GM19397 (cell line): ENCODE measurements at regions not wholly inside any gene's neighbourhood (a gene's known extent, or its start where the extent isn't known, plus 50 kb on each side); places are given as distances from the start of the nearest gene placed in this dataset.
"Not testable (repeated sequence)": the region's sequence is repeated elsewhere in the genome, so short reads cannot be mapped to it uniquely, and the experiment has no call there.

Experiments
- ATAC-seq: cut with Tn5 transposase; IDR thresholded peaks from one replicate; pipeline ENCODE4 v1.9.1; 2021; ENCODE audit warnings: mild to moderate bottlenecking, moderate library complexity; ENCODE audit not compliant: unreplicated experiment

DNA sequence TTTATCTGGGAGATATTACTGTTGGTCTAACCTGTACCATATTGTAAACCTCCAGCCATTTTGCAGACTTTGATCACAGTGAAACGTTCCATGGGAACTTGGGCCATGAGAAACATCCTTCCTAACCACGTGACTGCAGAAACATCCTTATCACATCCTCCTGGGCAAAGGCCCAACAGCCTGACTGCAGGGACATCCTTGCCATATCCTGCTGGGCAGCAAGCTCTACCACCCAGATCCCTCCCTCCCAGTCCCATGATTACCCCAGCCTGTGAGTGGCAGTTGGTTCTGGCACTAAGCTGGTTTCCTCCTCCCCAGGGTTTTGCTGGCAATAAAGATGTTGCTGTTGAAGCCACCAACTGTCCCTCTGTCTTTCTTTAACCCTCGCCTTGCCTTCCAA is 201.2 kb downstream of the POTEC start:
- ATAC-seq = not testable (repeated sequence)

DNA sequence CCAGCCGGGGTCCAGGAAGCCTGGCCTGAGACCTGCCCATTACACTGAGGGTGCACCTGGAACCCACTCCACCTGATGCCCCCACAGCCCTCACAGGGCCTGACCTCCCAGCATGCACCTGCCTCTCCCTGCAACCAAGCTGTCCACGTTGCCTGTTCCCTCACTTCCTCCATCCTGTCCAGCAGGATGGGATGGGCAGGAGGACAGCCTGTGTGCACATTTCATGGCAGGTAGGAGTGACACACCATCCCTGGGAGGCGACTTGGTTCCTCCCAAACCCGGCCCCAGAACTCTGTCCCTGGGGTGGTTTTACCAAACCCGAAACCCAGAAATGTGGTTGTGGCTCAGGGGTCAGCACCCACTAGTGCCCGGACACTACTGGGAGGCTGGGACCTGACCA is 203.8 kb upstream of the ZNF519 start:
- not testable (repeated sequence) for ATAC-seq

DNA sequence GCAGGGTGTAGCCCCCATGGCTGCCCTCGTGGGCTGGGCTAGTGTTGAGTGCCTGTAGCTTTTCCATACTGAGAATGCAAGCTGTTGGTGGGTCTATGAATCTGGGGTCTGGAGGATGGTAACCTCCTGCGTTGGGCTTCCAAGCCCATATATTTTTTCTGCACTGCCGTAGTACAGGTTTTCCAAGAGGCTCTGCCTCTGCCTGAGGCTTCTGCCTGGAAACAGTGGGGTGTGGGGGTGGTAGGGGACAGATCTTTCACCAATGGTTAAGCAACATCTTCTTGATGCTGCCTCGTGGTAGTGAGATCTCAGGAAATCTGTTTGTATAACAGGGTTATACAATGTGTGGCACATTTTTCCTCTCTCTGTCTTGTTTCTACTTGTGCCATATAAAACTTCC is 189.0 kb upstream of the ZNF519 start:
- ATAC-seq = not testable (repeated sequence)

DNA sequence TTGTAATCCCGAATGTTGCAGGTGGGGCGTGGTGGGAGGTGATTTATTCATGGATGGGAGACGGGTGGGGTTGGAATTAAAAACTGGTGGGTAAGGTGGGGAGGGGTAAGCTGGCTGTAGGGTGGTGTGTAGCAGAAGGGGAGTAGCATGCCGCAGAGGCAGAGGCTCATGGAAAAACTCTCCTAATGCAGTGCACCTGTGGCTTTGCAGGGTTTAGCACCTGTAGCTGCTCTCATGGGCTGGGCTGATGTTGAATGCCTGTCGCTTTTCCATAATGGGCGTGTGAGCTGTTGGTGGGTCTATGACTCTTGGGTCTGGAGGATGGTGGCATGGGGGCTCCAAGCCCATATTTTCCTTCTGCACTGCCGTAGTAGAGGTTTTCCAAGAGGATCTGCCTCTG is 169.0 kb upstream of the ZNF519 start:
- not testable (repeated sequence) for ATAC-seq

DNA sequence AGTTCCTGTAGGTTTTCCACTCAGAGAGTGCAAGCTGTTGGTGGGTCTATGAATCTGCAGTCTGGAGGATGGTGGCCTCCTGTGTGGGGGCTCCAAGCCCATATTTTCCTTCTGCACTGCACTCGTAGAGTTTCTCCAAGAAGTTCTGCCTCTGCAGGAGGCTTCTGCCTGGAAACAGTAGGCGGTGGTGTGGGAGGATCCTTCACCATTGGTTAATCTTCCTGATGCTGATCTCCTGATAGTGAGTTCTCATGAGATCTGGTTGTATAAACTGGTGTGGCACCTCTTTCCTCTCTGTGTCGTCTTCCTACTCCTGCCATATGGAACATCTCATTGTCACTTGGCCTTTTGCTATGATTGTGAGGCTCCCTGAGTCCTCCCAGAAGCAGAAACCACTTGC is 162.8 kb upstream of the ZNF519 start:
- not testable (repeated sequence) for ATAC-seq

DNA sequence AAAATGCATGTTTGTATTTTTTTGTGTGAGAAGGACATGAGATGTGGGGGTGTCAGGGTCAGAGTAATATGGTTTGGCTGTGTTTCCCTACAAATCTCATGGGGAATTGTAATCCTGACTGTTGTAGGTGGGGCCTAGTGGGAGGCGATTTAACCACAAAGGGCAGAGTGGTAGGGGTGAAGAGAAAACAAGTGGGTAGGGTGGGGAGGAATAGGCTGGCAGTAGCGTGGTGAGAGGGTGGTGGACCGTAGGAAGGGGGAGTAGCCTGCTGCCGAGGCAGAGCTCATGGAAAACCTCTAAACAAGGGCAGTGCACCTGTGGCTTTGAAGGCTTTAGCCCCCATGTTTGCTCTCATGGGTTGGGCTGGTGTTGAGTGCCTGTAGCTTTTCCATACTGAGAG is 152.8 kb upstream of the ZNF519 start:
- no peak for ATAC-seq

DNA sequence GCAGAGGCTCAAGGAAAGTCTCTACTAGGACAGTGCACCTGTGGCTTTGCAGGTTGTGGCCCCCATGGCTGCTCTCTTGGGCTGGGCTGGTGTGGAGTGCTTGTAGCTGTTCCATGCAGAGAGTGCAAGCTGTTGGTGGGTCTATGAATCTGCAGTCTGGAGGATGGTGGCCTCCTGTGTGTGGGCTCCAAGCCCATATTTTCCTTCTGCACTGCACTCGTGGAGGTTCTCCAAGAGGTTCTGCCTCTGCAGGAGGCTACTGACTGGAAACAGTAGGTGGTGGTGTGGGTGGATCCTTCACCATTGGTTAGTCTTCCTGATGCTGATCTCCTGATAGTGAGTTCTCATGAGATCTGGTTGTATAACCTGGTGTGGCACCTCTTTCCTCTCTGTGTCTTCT is 143.2 kb upstream of the ZNF519 start:
- not testable (repeated sequence) for ATAC-seq

DNA sequence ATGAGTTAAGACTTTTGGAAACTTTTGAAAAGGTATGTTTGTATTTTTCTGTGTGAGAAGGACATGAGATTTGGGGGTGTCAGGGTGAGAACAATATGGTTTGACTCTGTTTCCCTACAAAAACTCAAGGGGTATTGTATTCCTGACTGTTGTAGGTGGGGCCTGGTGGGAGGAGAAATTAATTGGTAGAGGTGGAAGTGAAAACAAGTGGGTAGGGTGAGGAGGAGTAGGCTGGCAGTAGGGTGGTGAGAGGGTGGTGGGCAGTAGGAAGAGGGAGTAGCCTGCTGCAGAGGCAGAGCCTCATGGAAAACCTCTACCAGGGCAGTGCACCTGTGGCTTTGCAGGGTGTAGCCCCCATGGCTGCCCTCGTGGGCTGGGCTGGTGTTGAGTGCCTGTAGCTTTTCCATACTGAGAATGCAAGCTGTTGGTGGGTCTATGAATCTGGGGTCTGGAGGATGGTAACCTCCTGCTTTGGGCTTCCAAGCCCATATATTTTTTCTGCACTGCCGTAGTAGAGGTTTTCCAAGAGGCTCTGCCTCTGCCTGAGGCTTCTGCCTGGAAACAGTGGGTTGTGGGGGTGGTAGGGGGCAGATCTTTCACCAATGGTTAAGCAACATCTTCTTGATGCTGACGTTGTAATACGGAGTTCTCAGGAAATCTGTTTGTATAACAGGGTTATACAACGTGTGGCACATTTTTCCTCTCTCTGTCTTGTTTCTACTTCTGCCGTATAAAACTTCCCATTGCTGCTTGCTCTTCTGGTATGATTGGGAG is 133.6 kb upstream of the ZNF519 start:
- ATAC-seq = not testable (repeated sequence)

DNA sequence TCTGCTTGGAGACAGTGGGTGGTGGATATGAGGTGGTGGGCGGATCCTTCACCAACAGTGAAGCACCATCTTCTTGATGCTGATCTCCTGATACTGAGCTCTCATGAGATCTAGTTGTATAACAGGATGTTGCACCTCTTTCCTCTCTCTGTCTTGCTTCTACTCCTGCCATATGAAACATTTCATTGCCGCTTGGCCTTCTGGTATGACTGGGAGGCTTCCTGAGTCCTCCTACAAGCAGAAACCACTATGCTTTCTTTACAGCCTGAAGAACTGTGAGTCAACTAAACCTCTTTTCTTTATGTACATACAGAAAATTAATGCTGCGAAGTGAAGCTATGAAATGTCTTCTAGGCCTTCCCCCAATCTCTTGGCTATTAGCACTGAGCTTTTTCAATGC is 130.6 kb upstream of the ZNF519 start:
- not testable (repeated sequence) for ATAC-seq

DNA sequence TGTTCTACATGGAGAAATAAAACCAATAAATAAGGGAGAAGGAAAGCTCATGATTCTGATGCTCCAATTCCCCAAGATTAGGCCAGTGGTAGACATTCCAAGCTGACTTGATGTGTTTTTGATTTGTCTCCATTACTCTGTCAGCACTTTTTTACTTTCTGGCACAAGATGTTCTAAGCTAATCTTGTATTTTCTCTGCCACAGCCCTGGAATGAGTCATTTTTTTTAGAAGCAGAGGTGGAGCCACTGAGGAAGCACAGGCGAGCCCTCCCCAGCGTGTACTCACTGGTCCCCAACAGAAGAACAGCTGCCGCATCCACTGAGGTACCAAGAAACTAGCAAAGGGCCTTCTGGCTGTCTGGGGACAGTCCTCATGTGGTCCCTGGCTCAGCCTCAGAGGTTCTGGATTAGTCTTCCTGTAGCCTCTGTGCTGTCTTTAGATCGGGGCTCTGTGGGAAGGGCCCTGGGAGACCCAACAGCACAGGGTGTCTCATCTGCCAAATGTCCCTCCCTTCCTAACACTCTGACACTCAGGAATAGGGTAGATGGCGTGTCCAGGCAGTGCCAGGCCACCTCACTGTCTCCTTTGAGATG is 117.9 kb upstream of the ZNF519 start:
- ATAC-seq = not testable (repeated sequence)

DNA sequence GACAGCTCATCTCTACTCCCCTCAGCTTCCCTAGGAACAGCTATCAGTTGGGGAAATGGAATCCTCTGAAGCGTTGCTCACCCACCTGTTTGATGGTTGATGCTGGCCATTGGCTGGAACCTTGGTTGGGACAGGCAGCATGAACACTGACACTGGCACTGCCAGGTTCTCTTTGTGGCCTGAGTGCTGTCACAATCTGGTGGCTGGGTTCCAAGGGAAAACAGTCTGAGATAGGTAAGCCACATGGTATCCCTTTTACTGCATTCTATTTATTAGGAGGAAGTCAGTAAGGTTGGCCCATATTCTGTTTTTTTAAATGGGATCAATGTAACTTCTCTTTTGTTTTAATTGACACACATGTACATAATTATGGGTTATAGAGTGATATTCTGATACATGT is 107.0 kb upstream of the ZNF519 start:
- ATAC-seq = not testable (repeated sequence)

DNA sequence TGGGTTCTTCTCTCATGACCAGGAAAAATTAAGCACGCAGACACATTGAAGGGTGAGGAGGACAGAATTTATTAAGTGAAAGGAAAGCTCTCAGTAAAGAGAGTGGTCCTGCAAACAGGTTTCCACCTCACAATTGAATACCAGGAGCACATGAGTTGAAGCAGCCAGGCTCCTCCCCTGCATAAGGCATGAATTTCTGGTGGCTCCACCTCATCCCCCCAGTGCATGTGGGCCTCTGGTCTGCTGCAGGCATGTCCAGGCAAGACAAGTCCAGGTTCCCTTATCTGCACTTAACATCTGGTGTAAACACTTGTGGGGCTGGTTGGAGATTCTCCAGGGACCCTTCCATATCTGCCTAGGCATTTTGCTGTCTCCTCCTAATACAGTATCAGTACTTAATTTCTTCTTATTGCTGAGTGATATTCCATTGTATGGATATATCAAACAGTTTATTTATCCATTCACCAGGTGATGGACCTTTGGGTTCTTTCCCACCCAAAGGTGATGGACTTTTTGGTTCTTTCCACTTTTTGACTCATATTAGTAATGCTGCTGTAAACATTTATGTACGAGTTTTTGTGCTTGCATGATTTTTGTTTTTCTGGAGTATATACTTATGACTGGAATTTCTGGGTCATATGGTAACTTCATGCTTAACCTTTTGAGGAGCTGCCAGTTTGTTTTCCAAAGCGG is 104.3 kb upstream of the ZNF519 start:
- ATAC-seq = not testable (repeated sequence)

DNA sequence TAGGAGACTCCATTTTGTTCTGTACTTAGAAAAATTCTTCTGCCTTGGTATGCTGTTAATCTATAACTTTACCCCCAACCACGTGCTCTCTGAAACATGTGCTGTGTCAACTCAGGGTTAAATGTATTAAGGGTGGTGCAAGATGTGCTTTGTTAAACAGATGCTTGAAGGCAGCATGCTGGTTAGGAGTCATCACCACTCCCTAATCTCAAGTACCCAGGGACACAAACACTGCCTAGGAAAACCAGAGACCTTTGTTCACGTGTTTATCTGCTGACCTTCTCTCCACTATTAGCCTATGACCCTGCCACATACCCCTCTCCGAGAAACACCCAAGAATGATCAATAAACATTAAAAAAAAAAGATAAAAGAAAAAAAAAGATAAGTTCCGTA is 93.0 kb upstream of the ZNF519 start:
- not testable (repeated sequence) for ATAC-seq

DNA sequence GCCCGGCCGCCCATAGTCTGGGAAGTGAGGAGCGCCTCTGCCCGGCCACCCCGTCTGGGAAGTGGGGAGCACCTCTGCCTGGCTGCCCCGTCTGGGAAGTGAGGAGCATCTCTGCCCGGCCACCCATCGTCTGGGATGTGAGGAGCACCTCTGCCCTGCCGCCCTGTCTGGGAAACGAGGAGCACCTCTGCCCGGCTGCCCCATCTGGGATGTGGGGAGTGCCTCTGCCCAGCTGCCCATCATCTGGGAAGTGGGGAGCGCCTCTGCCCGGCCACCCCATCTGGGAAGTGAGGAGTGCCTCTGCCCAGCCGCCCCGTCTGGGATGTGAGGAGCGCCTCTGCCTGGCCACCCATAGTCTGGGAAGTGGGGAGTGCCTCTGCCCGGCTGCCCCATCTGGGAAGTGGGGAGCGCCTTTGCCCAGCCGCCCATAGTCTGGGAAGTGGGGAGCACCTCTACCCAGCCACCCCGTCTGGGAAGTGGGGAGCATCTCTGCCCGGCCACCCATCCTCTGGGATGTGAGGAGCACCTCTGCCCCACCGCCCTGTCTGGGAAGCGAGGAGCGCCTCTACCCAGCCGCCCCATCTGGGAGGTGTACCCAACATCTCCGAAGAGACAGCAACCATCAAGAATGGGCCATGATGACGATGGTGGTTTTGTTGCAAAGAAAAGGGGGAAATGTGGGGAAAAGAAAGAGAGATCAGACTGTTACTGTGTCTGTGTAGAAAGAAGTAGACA is 92.5 kb upstream of the ZNF519 start:
- ATAC-seq = not testable (repeated sequence)

DNA sequence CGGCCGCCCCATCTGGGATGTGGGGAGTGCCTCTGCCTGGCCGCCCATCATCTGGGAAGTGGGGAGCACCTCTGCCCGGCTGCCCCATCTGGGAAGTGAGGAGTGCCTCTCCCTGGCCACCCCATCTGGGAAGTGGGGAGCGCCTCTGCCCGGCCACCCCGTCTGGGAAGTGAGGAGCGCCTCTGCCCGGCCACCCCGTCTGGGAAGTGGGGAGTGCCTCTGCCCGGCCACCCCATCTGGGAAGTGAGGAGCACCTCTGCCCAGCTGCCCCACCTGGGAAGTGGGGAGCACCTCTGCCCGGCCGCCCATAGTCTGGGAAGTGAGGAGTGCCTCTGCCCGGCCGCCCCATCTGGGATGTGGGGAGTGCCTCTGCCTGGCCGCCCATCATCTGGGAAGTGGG is 91.7 kb upstream of the ZNF519 start:
- not testable (repeated sequence) for ATAC-seq

DNA sequence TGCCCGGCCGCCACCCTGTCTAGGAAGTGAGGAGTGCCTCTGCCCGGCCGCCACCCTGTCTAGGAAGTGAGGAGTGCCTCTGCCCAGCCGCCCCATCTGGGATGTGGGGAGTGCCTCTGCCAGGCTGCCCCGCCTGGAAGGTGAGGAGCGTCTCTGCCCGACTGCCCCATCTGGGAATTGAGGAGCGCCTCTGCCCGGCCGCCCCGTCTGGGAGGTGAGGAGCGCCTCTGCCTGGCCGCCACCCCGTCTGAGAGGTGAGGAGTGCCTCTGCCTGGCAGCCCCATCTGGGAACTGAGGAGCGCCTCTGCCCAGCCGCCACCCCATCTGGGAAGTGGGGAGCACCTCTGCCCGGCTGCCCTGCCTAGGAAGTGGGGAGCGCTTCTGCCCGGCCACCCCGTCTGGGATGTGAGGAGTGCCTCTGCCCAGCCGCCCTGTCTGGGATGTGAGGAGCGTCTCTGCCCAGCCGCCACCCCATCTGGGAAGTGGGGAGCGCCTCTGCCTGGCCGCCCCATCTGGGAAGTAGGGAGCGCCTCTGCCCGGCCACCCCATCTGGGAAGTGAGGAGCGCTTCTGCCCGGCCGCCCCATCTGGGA is 91.1 kb upstream of the ZNF519 start:
- not testable (repeated sequence) for ATAC-seq

DNA sequence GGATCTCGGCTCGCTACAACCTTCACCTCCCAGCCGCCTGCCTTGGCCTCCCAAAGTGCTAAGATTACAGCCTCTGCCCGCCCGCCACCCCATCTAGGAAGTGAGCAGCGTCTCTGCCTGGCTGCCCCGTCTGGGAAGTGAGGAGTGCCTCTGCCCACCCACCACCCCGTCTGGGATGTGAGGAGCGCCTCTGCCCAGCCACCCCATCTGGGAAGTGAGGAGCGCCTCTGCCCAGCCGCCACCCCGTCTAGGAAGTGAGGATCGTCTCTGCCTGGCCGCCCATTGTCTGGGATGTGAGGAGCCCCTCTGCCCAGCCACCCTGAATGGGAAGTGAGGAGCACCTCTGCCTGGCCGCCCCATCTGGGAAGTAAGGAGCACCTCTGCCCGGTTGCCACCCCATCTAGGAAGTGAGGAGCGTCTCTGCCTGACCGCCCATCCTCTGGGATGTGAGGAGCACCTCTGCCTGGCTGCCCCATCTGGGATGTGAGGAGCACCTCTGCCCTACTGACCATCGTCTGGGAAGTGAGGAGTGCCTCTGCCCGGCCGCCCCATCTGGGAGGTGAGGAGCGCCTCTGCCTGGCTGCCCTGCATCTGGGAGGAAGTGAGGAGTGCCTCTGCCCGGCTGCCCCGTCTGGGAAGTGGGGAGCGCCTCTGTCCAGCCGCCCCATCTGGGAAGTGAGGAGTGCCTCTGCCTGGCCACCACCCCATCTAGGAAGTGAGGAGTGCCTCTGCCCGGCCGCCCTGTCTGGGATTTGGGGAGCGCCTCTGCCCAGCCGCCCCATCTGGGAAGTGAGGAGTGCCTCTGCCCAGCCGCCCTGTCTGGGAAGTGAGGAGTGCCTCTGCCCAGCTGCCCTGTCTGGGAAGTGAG is 90.4 kb upstream of the ZNF519 start:
- ATAC-seq = not testable (repeated sequence)

DNA sequence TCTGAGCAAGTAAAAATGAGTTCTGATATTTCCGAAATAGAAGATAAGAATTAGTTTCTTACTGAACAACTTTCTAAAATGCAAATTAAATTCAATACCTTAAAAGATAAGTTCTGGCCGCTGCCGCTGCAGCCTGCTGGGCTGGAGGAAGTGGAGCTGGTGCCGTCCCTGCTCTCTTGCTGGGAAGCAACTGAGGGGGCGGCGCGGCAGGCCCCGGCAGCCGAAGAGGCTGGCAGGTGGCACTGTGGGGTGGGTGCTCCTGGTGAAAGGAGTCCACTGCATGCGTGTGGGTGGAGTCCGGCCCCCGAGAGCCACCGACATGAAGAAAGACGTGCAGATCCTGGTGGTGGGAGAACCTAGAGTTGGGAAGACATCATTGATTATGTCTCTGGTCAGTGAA is 89.5 kb upstream of the ZNF519 start:
- ATAC-seq = no peak

DNA sequence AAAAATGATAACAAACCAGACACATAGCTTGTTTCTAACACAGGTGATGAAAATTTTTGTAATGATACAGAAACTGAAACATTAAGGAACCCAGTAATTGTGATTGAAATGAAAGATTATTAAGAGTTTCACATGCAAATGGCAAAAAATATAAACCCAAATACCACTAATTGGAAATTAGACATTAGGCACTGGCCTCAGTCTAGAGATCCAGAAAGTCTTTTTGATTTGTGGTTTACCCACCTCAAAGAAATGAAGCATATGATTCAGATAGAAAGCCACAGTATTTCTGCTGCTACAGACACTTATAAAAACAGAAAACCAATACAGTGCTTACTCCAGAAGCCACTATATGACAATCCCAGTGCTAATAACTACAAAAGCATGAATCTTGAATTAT is 83.7 kb upstream of the ZNF519 start:
- not testable (repeated sequence) for ATAC-seq

DNA sequence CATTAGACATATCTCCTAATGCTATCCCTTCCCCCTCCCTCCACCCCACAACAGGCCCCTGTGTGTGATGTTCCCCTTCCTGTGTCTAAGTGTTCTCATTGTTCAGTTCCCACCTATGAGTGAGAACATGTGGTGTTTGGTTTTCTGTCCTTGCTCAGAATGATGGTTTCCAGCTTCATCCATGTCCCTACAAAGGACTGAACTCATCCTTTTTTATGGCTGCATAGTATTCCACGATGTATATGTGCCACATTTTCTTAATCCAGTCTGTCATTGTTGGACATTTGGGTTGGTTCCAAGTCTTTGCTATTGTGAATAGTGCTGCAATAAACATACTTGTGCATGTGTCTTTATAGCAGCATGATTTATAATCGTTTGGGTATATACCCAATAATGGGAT is 71.2 kb upstream of the ZNF519 start:
- not testable (repeated sequence) for ATAC-seq
